SK-N-SH treated with all-trans-retinoic acid at 6 μM for 48 hours (cell line): ENCODE measurements at regions not wholly inside any gene's neighbourhood (a gene's known extent, or its start where the extent isn't known, plus 50 kb on each side); places are given as distances from the start of the nearest gene placed in this dataset.

ENCODE experiments used
- ATAC-seq: fragments of 200-7000 bp; cut with Tn5 transposase; 3 replicates; pipeline ENCODE4 v1.9.1; 2020; ENCODE audit warnings: mild to moderate bottlenecking, moderate library complexity
- ARNTL ChIP-seq: fragments of 450-650 bp; formaldehyde crosslinking; IDR thresholded peaks from 2 replicates; pipeline ENCODE4 v1.5.0; 2020; ENCODE audit warnings: low read depth, mild to moderate bottlenecking, moderate library complexity, borderline replicate concordance
- BACH2 ChIP-seq: fragments of 250-450 bp; sonication (Bioruptor Pico); IDR thresholded peaks from 2 replicates; pipeline ENCODE4 v1.9.0; 2021; ENCODE audit warnings: mild to moderate bottlenecking, borderline replicate concordance
- CSDC2 ChIP-seq: fragments of 250-450 bp; sonication (Bioruptor Pico); IDR thresholded peaks from 2 replicates; pipeline ENCODE4 v1.5.0; 2020; ENCODE audit warnings: mild to moderate bottlenecking, moderate library complexity
- ESRRG ChIP-seq: fragments of 250-450 bp; sonication (Bioruptor Pico); IDR thresholded peaks from 2 replicates; pipeline ENCODE4 v1.6.1; 2021; ENCODE audit warnings: mild to moderate bottlenecking
- ISL1 ChIP-seq: fragments of 250-450 bp; sonication (Bioruptor Pico); IDR thresholded peaks from 2 replicates; pipeline ENCODE4 v2.1.2; 2022; ENCODE audit warnings: mild to moderate bottlenecking, moderate library complexity
- OSR1 ChIP-seq: fragments of 250-450 bp; sonication (Bioruptor Pico); IDR thresholded peaks from 2 replicates; pipeline ENCODE4 v1.8.0; 2022; ENCODE audit warnings: moderate library complexity, mild to moderate bottlenecking, inconsistent platforms
- SNAI2 ChIP-seq: fragments of 250-450 bp; sonication (Bioruptor Pico); IDR thresholded peaks from 2 replicates; pipeline ENCODE4 v1.5.0; 2020; ENCODE audit warnings: mild to moderate bottlenecking, moderate library complexity
- TCF4 ChIP-seq: fragments of 250-450 bp; sonication (Bioruptor Pico); IDR thresholded peaks from 2 replicates; pipeline ENCODE4 v1.8.0; 2021; ENCODE audit warnings: mild to moderate bottlenecking, moderate library complexity, borderline replicate concordance
- TOX ChIP-seq: fragments of 250-450 bp; sonication (Bioruptor Pico); IDR thresholded peaks from 2 replicates; pipeline ENCODE4 v1.8.0; 2021; ENCODE audit warnings: mild to moderate bottlenecking, moderate library complexity, borderline replicate concordance
- ZC3H10 ChIP-seq: fragments of 250-450 bp; sonication (Bioruptor Pico); IDR thresholded peaks from 2 replicates; pipeline ENCODE4 v1.5.1; 2021; ENCODE audit warnings: mild to moderate bottlenecking, moderate library complexity
- ZFP3 ChIP-seq: fragments of 250-450 bp; sonication (Bioruptor Pico); IDR thresholded peaks from 2 replicates; pipeline ENCODE4 v1.5.0; 2020; ENCODE audit warnings: mild to moderate bottlenecking, moderate library complexity
- ZNF565 ChIP-seq: fragments of 450-650 bp; formaldehyde crosslinking; conservative IDR thresholded peaks from 2 replicates; pipeline ENCODE4 v1.5.0; 2020; ENCODE audit warnings: low read depth, mild to moderate bottlenecking, moderate library complexity
- ZNF70 ChIP-seq: fragments of 450-650 bp; formaldehyde crosslinking; IDR thresholded peaks from 2 replicates; pipeline ENCODE4 v1.5.0; 2020; ENCODE audit warnings: mild to moderate bottlenecking, moderate library complexity
- ZNF8 ChIP-seq: fragments of 450-650 bp; formaldehyde crosslinking; IDR thresholded peaks from 2 replicates; pipeline ENCODE4 v1.5.0; 2020; ENCODE audit warnings: mild to moderate bottlenecking, moderate library complexity
- TF ChIP-seq, protein P1 (sequence below): fragments of 250-450 bp; sonication (Bioruptor Pico); IDR thresholded peaks from 2 replicates; pipeline ENCODE4 v1.5.1; 2020; ENCODE audit warnings: low read depth, mild to moderate bottlenecking, moderate library complexity
- TF ChIP-seq, protein P2 (sequence below): fragments of 250-450 bp; sonication (Bioruptor Pico); IDR thresholded peaks from 2 replicates; pipeline ENCODE4 v1.8.0; 2021; ENCODE audit warnings: low read depth, mild to moderate bottlenecking, moderate library complexity, borderline replicate concordance
- TF ChIP-seq, protein P3 (sequence below): fragments of 250-450 bp; sonication (Bioruptor Pico); IDR thresholded peaks from 2 replicates; pipeline ENCODE4 v1.5.1; 2021; ENCODE audit warnings: mild to moderate bottlenecking, moderate library complexity
- TF ChIP-seq, protein P4 (sequence below): fragments of 250-450 bp; sonication (Bioruptor Pico); IDR thresholded peaks from 2 replicates; pipeline ENCODE4 v1.5.0; 2020; ENCODE audit warnings: mild to moderate bottlenecking, moderate library complexity

DNA sequence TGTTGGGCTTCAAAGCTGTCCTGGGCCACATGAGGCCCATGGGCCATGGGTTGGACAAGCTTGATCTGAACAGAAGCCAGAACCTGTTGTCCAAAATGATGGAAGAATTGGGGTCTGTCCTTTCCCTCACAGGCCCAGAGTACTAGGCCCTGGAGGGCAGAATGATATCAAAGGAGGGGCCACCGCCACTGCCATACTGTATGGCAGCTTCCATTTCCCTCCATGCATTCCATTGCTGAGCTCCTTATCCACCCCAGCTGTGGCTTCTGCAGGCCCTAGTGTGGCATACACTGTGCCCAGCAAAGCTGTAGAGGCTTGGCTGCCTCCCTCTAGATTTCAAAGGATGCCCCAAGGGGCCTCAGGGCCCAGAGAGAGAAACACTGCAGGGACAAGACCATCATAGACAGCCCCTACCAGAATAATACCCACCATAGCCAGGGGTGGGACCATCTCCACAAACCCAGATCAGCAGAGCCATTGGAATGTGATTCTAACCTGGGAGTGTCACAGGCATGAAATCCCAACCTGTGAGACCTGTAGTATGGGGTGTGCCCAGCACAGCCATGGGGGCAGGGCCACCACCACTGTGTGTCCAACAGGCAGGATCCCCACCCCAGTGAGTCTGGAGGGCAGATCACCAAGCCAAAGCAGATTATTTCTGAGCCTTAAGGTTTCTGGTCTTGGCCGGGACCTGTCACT lies 61.4 kb upstream of the BEGAIN start:
- TF ChIP-seq ZNF8 (CRISPR knock-in tag) = no peak
- TF ChIP-seq, protein P1, sequence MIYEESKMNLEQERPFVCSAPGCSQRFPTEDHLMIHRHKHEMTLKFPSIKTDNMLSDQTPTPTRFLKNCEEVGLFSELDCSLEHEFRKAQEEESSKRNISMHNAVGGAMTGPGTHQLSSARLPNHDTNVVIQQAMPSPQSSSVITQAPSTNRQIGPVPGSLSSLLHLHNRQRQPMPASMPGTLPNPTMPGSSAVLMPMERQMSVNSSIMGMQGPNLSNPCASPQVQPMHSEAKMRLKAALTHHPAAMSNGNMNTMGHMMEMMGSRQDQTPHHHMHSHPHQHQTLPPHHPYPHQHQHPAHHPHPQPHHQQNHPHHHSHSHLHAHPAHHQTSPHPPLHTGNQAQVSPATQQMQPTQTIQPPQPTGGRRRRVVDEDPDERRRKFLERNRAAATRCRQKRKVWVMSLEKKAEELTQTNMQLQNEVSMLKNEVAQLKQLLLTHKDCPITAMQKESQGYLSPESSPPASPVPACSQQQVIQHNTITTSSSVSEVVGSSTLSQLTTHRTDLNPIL (CRISPR knock-in tag) = no peak
- peak; percentile 44 for ATAC-seq

DNA sequence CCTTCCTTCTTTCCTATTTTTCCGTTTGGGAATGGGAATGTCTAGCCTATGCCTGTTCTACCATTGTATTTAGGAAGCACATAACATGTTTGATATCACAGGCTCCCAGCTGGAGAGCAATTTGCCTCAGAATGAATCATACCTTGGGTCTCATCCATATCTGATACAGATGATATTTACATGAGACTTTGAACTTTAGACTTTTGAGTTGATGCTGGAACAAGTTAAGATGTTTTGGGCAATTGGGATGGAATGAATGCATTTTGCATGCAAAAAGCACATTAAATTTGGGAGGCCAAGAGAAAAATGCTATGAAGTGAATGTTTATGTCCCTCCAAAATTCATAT lies 61.9 kb upstream of the BEGAIN start:
- peak; percentile 67 for ATAC-seq
- TF ChIP-seq SNAI2 (CRISPR knock-in tag) (no peak), ISL1 (CRISPR knock-in tag) (peak; percentile 31)

DNA sequence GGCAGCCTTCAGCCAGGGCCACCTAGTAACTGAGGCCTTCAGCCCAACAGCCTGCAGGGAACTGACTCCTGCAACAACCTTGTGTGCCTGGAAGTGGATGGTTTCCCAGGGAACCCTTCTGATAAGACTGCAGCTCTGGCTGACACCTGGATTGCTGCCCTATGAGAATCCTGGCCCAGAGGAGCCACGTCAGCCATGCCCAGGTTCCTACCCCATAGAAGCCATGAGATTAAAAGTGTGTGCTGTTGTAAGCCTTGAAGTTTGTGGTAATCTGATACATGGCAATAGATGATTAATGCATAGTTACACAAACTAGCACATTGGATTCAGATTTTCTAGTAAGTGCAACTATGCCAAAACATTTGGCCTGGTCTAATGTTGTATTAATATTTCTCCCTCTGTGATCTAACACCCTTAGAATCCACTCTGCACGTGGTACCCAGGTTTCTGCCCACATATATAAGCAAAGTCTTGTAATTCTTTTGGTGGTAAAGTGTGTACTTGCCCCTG lies 64.8 kb upstream of the BEGAIN start:
- ATAC-seq = peak; percentile 7; the same call in 1 of the 3 replicates
- no peak for TF ChIP-seq ESRRG (CRISPR knock-in tag)

DNA sequence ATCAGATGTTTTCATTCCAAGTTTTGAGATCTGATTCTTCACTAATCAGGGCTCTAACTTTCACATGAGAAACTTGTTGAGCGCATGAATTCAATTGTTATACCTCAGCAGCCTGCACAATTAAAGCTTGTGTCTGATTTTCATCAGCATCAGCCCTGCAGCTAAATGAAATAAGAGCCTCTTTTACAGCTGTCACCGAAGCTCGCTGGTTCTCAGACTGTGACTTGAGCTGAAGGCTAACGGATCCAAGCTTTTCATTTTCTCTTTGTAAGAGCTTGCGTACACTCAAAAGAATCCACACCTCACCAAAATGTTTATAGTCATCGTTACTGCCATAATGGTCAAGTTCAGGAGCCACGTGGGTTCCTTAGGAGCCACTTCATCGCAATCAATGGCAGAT lies 65.5 kb upstream of the BEGAIN start:
- TF ChIP-seq SNAI2 (CRISPR knock-in tag) (no peak), BACH2 (CRISPR knock-in tag) (no peak), OSR1 (CRISPR knock-in tag) (no peak), TCF4 (CRISPR knock-in tag) (no peak), ZFP3 (no peak), ZNF565 (CRISPR knock-in tag) (no peak), ZNF70 (CRISPR knock-in tag) (no peak), TOX (no peak), ESRRG (CRISPR knock-in tag) (no peak), ZC3H10 (CRISPR knock-in tag) (no peak), CSDC2 (no peak), ARNTL (CRISPR knock-in tag) (no peak)
- TF ChIP-seq, protein P2, sequence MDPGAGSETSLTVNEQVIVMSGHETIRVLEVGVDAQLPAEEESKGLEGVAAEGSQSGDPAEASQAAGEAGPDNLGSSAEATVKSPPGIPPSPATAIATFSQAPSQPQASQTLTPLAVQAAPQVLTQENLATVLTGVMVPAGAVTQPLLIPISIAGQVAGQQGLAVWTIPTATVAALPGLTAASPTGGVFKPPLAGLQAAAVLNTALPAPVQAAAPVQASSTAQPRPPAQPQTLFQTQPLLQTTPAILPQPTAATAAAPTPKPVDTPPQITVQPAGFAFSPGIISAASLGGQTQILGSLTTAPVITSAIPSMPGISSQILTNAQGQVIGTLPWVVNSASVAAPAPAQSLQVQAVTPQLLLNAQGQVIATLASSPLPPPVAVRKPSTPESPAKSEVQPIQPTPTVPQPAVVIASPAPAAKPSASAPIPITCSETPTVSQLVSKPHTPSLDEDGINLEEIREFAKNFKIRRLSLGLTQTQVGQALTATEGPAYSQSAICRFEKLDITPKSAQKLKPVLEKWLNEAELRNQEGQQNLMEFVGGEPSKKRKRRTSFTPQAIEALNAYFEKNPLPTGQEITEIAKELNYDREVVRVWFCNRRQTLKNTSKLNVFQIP (CRISPR knock-in tag) = no peak
- TF ChIP-seq, protein P3, sequence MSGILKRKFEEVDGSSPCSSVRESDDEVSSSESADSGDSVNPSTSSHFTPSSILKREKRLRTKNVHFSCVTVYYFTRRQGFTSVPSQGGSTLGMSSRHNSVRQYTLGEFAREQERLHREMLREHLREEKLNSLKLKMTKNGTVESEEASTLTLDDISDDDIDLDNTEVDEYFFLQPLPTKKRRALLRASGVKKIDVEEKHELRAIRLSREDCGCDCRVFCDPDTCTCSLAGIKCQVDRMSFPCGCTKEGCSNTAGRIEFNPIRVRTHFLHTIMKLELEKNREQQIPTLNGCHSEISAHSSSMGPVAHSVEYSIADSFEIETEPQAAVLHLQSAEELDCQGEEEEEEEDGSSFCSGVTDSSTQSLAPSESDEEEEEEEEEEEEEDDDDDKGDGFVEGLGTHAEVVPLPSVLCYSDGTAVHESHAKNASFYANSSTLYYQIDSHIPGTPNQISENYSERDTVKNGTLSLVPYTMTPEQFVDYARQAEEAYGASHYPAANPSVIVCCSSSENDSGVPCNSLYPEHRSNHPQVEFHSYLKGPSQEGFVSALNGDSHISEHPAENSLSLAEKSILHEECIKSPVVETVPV (CRISPR knock-in tag) = no peak
- TF ChIP-seq, protein P4, sequence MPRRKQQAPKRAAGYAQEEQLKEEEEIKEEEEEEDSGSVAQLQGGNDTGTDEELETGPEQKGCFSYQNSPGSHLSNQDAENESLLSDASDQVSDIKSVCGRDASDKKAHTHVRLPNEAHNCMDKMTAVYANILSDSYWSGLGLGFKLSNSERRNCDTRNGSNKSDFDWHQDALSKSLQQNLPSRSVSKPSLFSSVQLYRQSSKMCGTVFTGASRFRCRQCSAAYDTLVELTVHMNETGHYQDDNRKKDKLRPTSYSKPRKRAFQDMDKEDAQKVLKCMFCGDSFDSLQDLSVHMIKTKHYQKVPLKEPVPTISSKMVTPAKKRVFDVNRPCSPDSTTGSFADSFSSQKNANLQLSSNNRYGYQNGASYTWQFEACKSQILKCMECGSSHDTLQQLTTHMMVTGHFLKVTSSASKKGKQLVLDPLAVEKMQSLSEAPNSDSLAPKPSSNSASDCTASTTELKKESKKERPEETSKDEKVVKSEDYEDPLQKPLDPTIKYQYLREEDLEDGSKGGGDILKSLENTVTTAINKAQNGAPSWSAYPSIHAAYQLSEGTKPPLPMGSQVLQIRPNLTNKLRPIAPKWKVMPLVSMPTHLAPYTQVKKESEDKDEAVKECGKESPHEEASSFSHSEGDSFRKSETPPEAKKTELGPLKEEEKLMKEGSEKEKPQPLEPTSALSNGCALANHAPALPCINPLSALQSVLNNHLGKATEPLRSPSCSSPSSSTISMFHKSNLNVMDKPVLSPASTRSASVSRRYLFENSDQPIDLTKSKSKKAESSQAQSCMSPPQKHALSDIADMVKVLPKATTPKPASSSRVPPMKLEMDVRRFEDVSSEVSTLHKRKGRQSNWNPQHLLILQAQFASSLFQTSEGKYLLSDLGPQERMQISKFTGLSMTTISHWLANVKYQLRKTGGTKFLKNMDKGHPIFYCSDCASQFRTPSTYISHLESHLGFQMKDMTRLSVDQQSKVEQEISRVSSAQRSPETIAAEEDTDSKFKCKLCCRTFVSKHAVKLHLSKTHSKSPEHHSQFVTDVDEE (CRISPR knock-in tag) = no peak
- no peak for ATAC-seq

DNA sequence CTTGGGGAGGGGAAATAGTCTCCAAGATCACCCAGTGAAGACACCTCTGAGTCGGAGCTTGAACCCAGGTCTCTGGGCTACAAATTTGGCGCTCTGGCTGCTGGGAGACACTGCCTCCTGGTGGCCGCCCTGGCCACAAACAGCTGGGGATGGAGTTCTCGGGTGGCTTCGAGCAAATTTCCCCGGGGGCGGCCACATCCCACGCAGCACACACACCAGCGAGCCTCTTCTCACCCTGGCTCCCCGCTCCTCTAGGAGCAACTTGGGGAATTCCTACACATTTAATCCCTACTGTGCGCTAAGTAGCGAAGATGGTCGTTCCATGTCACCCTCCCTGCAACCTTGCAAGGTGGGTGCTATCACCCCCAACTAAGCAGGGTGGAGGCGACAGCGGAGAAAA lies 66.2 kb upstream of the BEGAIN start:
- TF ChIP-seq, protein P3 (CRISPR knock-in tag) = no peak
- TF ChIP-seq TOX = no peak
- no peak for TF ChIP-seq ESRRG (CRISPR knock-in tag)
- TF ChIP-seq, all 23 proteins: peak for 0

More for the DNA sequence above, 66.2 kb upstream of the BEGAIN start:
- no peak for ATAC-seq
